DMS 273 treated with DMSO at 0.1 percent for 48 hours (cell line): ENCODE measurements at regions not wholly inside any gene's neighbourhood (a gene's known extent, or its start where the extent isn't known, plus 50 kb on each side); places are given as distances from the start of the nearest gene placed in this dataset.

Source experiments
- DNase-seq: peaks from one replicate; lab custom pipeline; 2025; lab: John Stamatoyannopoulos, UW

GRCh38 chr2:213202011-213202410 lies 50.6 kb upstream of the IKZF2 start:
- peak; percentile 63 for DNase-seq

- DNase-seq, result no peak
Measured at GRCh38 chr2:213205944-213206343, 54.5 kb upstream of the IKZF2 start.

DNA sequence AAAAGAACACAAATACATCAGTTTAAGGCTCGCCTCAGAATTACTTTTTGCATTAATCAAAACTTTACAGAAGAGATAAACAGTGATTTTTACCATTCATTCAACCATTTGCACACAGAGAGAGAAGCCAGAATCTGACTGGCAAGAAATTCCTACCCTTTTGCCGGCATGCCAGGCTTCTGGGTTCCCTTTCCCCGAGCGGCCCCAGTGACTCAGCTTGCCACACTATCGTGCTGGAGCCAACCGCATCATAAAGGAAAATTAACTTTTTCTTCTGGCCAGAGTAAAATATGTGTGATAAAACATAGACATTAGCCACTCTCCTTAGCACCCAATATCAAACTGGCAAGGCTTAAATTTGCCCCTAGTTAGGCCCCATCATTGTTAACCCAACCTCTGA lies 61.8 kb upstream of the IKZF2 start:
- no peak for DNase-seq

- DNase-seq, result no peak
Measured at GRCh38 chr2:213214209-213214608, 62.8 kb upstream of the IKZF2 start.

GRCh38 chr2:213216461-213216860 lies 65.0 kb upstream of the IKZF2 start:
- DNase-seq, result no peak

- DNase-seq, result no peak
Measured at GRCh38 chr2:213219816-213220215, 64.4 kb upstream of the SPAG16 start.

DNA sequence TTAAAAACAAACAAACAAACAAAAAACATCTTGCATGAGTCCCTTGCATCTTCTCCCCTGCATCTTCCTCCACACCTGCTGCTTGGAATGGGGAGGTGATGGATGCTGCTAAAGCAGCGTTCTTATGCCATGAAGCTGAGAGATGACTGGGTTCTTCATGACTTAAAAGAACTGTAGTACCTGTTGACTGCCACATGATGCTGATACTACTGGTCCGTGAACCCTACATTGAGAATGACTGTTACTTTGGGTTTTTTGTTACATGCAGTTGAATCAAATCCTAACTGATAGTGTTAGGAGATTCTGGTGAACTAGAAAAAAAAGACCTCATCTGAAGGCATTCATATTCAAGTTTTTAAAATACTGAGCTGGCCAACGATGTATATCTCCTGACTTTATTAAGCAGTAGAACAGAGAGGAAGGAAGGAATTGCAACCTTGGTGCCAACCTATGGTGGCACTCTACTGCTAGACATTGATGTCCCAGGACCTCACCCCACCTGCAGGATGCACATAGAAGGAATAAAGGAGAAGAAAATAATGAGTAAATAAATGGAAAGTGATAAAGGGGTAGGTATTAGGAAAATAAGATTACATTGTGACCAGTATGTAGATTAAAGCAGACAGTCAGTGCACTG lies 63.2 kb upstream of the SPAG16 start:
- DNase-seq, result no peak

- DNase-seq, result no peak
Measured at GRCh38 chr2:213221957-213222356, 62.3 kb upstream of the SPAG16 start.

DNA sequence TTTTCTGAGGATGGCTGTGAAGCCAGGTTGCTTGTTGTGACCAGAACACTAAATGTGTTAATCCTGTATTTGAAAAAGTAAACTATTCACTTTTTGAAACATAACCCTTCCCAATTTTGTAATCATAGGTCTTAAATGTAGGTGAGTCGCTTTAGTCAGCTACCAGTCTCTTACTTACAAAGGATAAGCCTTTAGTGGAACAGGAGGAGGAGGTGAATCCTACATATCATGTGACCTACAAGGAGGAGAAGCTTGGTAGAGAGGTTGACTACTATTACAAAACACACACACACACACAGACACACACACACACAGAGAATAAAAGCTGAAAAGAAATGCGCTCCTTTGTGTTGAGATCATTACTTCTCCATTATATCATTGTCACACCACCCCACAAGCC lies 59.9 kb upstream of the SPAG16 start:
- no peak for DNase-seq

DNA sequence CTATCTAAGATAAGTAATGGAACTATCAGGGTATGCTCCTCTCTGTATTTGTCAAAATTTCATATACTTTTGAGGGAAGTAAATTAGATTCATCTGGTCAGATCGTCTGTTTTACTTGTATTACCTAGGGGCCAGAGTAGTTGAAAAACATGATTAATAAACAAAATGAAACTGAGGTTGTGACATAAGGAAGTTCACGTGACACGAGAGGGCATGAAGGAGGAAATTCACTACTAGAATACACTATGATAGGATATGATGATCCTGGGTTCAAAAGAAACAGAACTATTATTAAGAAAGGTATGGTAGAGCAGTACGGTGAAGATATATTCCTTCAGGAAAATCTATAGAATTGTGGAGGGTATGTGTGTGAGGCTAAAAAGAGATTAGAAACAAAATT lies 58.4 kb upstream of the SPAG16 start:
- DNase-seq, result no peak

DNA sequence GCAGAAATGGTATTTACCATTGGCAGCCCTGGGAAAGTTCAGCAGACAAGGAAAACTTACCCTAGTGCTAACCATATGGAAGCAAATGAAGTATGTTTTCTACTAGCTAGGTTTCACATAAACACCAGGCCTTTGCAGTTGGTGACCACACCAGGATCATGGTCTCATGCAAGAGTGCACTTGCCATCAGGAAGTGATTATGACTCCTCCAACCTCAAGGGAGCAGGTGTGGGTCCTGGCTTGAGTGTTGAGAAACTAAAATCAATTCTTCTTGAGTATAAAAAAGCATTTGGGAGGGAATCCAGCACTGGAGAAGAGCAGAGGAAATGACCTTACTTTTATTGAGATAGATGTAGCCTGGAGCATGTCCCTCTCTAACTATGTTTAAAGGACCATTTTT lies 56.8 kb upstream of the SPAG16 start:
- no peak for DNase-seq

GRCh38 chr2:213228638-213229037 lies 55.6 kb upstream of the SPAG16 start:
- no peak for DNase-seq

DNA sequence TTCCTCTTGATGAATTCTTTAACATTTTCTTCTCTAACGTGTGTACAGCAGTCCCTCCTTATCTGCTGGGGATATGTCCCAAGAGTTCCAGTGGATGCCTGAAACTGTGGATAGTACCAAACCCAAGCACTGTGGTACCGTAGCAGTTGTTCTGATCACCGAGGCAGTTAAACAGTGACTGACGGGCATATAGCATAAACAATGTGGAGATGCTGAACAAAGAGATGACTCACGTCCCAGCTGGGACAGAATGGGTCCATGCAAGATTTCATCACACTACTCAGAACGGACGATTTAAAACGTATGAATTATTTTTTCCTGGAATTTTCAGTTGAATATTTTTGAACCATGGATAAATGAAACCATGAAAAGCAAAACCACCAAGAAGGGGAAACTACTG lies 54.5 kb upstream of the SPAG16 start:
- no peak for DNase-seq

DNA sequence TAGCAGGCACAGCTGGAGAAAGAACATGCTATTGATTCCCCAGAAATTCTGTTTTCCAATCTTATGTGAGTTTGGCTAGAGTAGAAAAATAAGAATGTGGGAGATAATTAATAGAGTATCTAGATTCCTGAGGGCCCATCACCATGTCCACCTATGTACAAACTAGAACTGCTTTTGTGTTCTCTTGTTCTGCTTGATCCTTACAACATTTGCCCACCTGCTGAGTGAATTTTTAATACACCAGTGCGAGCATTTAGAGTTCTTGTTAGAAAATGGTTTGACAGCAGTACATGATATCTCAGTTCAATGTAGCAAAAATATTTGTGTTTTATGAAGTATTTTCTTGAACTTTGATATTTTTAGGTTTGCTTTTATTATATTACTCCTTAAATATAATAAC lies 52.3 kb upstream of the SPAG16 start:
- DNase-seq, result no peak

DNA sequence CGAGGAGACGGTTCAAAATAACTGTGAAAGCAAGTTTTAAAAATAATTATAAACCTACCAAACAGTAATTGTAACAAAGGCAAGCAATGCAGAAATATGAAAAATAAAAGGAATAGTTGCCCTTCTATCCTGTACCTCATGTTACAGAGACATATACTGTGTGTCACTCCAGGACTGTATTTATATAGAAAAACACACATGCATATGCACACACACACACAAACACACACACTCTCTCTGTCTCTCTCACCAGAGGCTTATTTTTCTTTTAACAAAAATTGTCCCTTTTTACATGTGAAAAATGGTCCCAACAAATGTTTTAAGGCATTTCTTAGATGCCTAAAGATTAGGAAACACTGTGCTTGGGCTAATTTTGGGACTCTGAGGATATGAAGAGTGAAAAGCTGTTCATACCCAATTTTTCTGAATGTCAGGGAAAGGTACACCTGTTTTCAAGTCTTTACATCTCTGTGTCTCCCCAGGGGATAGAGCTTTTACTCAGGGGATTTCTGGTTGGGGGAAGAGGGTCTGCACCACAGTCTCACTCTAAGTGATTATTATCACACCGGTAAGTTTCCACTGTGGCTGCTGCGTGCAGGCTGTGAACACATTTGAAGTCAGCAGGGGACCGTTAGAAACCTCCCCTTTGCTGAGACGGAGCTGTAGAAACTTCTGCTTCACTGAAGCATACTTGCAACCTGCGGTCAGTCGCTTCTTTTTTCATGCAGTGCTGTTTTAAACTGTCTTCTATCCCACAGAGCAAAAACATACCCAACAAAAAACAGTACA lies 51.4 kb upstream of the SPAG16 start:
- no peak for DNase-seq

DNA sequence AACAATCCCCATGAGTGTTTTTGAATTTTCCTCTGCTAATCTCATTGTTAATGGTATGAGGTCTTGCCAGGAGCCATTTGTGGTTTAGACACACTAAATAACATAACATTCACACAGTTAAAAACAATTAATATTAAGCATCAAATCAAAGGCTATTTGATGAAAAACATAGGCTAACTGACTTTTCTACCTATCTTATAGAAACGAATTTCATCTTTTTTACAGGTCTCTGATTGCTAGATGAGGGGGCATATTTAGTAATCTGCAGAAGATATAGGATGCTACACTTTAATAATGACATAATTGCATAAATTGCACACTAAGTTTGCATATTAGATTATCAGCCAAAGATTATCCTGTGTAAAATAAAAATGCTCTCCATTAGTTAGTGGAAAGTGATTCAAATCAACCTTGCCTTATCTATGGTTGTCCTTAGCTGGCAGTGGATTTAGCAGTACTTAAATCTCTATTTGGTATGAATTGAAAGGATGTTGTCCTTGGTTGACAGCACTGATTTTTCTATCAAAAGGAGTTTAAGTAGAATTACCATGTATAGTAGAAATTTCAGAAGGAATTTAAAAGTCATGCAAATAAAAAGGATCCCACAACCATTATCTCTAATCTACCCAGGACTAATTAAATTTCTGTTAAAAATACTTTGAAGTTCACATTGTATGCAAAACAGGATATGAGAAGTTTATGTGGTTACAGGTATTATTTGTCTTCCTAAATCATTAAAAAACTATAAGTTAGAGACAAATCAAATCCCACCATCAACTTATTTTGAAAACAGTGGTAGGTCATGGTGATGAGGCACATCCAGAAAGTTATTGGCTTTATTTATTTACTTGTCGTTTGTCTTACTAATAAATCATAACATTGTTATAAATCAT lies 50.6 kb upstream of the SPAG16 start:
- DNase-seq, result no peak
